Stimulated activated CD4-positive, alpha-beta T cell treated with anti-CD3 and anti-CD28 coated beads, Interleukin-4, amount 100 ng/mL, for 1 hour (primary cell): ENCODE measurements at regions not wholly inside any gene's neighbourhood (a gene's known extent, or its start where the extent isn't known, plus 50 kb on each side); places are given as distances from the start of the nearest gene placed in this dataset.

Experiments used
- DNase-seq: peaks from one replicate; pipeline ENCODE4 v3.0.0-alpha.2; 2020

DNA sequence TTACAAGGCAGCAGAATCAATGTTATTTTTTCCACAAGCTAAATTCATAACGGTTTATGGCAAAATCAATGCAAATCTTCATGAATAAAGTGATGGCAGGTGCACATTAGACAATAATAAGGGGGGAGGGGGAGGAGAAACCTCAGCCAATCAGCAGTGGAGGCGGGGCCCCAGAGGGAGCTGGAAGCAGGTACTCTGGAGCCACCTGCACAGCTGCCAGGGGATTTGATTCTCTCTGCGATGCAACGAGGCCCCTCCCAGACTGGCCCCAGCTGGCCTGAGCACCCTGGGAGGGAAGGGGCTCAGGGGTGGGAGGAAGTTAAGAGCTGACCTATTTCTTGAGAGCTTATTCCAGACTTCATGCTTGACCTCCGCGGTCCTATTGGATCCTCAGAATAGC, 127.8 kb upstream of the IGSF21 start:
- DNase-seq = no peak

- no peak for DNase-seq
Measured at GRCh38 chr1:17982197-17982596, 125.4 kb upstream of the IGSF21 start.

- peak; percentile 2 for DNase-seq
Measured at GRCh38 chr1:17984583-17984982, 123.0 kb upstream of the IGSF21 start.

DNA sequence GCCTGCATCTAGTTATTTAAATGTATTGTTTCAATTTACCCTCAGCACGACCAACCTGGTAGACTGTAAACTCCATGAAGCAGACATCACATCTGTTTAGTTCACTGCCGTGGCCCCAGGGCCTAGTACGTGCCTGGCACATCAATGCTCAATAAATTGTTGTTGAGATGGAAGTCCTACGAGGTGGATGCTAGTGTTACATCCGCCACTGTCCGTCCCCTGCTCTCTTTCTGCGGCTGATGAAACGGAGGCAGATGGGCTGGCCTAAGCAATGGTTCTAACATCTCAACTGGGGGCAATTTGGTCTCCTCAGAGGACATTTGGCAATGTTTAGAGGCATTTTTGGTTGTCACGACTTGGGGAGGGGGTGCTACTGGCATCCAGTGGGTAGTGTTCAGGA, 121.4 kb upstream of the IGSF21 start:
- DNase-seq = no peak

DNA sequence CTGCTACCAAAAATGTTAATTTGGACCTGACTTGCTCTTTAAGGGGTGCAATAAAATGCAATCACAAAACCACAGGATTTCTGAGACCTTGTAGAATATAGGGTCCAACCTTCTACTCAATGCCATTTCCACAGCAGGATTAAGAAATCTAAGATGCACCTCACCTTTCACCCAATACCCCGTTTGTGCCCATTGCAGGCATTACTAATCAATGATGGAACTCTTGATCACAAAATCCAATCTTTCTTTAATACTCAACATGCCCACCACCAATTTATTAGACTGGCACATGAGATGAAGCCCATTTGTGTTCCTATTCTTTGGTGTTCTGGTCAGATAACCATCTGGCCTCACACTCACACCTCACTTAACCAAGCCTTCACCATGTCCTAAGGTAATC, 117.2 kb upstream of the IGSF21 start:
- DNase-seq = no peak

GRCh38 chr1:17991996-17992395, 115.6 kb upstream of the IGSF21 start:
- no peak for DNase-seq

GRCh38 chr1:17992800-17993199, 114.8 kb upstream of the IGSF21 start:
- no peak for DNase-seq

DNA sequence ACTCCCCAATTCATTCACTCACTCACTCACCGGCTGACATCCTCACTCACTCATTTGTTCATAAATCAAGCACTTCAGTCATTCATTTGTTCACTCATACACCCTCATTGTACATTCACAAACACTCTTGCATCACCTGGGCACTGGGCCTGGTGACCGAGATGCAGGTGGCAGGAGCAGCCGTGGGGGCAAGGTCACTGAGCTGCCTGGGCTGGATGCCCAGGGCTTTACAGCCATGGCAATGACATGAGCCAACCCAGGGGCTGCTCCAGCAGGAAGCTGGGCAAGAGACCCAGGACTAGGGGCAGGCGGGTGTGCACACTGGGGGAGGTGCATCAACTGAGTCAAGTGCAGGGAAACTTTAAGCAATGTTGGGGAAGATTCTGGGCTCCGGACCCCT, 113.6 kb upstream of the IGSF21 start:
- no peak for DNase-seq

GRCh38 chr1:17995480-17995879, 112.1 kb upstream of the IGSF21 start:
- no peak for DNase-seq

DNA sequence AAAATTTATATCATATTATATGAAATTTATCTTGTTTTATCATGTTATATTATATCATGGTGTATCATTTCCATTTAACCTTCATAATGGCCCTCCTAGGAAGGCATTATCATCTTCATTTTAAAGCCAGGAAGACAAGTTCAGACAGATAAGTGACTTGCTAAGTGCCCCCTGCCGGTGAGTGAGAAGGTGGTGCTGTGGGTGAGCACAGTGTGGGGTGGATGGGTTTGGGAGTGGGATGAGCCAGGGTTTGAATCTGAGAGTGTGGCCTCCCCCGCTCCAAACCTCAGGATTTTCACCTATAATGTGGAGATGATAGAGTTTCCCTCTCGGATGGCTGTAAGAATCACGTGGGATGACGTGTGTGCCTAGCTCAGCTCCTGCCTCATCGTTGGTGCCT, 108.7 kb upstream of the IGSF21 start:
- no peak for DNase-seq

DNA sequence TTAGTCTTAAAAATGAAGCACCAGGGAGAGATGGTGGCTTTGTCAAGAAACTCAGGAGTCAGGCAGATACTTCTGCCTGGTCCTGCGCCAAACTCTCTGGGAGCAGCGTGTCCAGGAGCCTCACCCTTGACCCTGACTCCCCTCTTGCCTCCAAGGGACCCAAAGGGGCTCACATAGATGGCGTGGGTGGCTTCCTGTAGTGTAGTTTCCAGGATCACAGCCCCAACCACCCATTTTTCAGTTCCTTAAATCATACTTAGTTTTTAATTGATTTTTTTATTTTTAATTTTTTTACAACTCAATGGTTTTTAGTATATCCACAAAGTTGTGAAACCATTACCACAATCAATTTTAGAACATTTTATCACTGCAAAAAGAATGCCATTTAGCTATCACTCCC, 107.7 kb upstream of the IGSF21 start:
- DNase-seq = no peak

GRCh38 chr1:18001725-18002124, 105.9 kb upstream of the IGSF21 start:
- no peak for DNase-seq

DNA sequence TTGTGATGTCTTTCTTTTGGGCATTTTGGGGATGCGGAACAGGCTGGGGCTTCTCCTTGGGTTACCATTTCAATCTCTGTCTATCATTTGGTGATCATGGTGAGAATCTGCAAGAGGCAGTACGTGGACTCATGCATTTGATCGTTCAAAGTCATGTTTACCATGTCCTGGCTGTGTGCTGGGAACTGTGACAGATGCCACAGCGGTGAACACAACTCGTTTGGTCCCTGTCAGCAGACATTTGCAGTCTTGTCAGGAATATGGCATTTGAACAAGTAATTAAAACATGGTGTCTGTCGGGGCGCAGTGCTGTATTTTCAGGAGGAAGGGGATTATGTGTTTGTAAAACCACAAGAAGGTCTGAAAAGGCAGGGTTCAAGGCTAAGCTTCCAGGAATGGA, 103.3 kb upstream of the IGSF21 start:
- DNase-seq = no peak

DNA sequence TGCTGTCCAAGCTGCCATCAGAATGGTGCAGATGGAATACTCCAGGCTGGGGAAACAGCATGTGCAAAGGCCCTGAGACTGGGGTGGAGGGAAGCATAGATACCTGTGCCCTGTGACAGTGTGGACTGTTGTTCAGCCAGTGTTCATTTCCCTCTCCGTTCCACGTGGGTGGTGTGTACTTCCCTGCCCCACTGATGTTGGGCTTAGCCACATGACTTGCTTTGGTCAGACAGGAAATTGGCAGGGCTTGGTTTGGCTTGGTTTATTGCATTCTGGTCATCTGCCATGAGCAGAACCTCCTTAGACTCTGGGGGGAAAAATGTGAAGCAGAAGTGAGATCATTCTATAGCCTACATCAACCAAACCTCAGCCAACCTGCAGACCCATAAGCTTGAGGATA, 102.4 kb upstream of the IGSF21 start:
- DNase-seq = no peak

- DNase-seq = no peak
Measured at GRCh38 chr1:18007391-18008041, 100.1 kb upstream of the IGSF21 start.

DNA sequence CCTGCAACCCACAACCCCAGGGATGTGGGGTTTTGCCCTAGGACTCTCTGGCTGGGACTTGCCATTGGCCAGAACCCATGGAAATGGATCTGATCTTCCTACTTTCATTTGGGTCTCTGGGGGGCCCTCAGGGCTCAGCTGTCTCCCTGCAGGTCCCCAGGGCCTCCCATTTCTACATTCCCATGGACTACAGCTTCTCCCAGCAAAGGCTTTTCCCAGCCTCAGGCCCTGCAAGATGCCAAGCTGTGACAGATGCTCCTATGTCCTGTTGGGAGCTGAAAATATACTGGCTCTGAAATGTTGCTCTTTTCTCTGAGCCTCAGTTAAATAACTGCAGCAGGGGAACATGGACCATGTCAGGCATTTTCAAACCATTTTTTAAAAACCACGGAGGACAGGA, 99.5 kb upstream of the IGSF21 start:
- no peak for DNase-seq

- no peak for DNase-seq
Measured at GRCh38 chr1:18009055-18009454, 98.5 kb upstream of the IGSF21 start.

DNA sequence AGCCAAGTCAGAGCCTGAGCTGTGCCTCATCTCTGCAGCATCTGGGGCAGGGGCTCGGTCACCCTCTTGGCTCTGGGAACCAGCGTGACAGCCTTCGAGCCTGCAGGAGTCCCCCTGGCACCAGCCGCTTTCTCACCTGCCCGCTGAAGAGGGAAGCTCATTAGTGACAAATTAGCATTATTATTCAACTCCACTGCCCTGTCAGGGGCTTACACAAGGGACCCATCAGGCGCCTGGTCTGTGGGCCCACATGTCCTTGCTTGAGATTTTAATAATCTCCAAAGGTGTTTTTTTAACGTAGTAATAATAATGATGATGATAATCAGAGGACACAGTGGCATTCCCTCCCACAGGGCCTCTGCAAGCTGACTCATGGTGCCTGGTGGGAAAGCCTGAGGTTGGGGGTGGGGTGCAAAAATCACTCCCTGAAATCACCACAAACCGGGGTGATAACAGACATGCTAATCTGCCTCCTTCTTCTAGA, 98.1 kb upstream of the IGSF21 start:
- DNase-seq = no peak

DNA sequence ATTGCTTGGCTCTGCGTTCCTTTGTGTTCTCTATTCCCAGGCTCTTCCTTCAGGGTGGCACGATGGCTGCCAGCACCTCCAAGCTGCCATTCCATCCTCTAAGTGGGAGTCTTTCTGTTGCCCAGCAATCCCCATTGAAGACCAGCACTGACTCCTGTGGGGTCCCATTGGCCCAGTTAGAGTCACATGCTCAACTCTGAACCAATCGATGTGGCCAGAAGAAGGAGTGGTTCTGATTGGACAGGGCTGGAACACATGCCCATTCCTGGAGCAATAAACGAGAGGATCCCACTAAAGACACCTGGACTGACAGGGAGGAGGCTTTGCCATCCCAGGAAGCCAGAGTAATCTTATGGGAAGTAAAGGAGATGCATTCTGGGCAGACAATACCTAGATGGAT, 97.2 kb upstream of the IGSF21 start:
- no peak for DNase-seq

GRCh38 chr1:18010945-18011344, 96.7 kb upstream of the IGSF21 start:
- no peak for DNase-seq

DNA sequence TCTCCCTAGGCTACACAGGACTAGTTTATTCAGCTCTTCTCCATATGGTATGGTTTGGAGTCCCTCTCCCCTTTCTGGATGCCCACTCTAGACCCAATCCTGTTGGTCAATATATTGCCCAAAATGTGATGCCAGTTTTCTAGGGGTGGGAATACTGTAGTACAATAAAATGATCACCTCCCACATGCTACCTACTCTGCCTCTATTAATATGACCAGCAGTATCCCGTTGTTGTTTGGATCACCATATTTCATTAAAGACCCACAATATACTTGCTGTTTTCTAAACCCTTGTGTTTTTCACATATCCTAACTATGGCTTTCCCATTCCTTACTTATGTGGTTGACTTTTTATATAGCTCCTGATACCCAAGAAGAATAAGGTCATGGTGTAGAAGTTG, 95.9 kb upstream of the IGSF21 start:
- DNase-seq = no peak

GRCh38 chr1:18012686-18013085, 94.9 kb upstream of the IGSF21 start:
- no peak for DNase-seq

DNA sequence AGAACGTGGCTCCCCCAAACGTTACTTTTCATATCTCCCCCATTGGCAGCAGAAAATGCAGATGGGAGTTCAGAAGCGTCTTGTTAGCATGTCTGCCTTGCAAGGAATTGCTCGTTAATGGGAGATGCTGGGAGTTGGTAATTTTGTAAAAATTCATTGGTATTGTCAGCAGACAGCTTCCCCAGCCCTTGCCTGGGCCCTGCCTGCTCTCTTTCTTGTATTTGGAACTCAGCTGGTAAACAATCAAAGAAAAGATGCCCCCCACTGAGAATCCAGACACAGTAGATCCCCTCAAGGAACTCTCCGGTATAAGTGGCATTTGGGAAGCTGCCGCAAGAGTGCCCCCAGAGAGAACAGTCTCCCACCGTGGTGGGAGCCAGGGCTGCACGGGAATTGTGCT, 94.4 kb upstream of the IGSF21 start:
- DNase-seq = no peak

- no peak for DNase-seq
Measured at GRCh38 chr1:18015719-18016118, 91.9 kb upstream of the IGSF21 start.

DNA sequence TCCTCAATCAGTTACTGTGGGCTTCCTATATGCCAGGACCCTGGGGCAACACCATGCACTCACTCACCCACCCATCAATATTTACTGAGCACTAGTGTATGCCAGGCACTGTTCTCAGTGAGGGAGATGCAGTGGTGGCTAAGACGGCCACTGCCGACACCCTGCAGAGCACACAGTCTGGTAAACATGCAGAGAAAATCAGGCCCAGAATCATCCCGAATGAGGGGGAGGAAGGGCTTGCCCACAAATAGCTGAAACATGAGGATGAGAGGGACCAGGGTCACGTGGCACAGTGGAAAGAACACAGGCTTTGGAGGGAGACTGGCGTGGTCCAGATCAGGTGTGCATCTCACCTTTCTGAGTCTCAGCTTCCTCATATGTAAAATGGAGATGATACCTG, 89.2 kb upstream of the IGSF21 start:
- DNase-seq = no peak
